Neural progenitor cell (in vitro differentiated cells): ENCODE measurements at regions not wholly inside any gene's neighbourhood (a gene's known extent, or its start where the extent isn't known, plus 50 kb on each side); places are given as distances from the start of the nearest gene placed in this dataset.

Experiments used
- CTCF ChIP-seq: fragments of 200-600 bp; sonication (generic); IDR thresholded peaks from 2 replicates; pipeline ENCODE4 v1.5.1; 2017; ENCODE audit warnings: antibody characterized with exemption, mild to moderate bottlenecking
- EZH2 ChIP-seq: fragments of 200-600 bp; sonication (generic); IDR thresholded peaks from 2 replicates; pipeline ENCODE4 v1.6.1; 2017; ENCODE audit warnings: antibody characterized with exemption, mild to moderate bottlenecking, moderate library complexity
- EZH2phosphoT487 ChIP-seq: fragments of 200-600 bp; sonication (generic); IDR thresholded peaks from 2 replicates; pipeline ENCODE4 v1.6.1; 2017; ENCODE audit warnings: antibody characterized with exemption

GRCh38 chr10:90450797-90451196 lies 407.0 kb downstream of the HTR7 start:
- TF ChIP-seq CTCF (no peak), EZH2 (no peak), EZH2phosphoT487 (no peak)
